ENCODE measurements at regions not wholly inside any gene's neighbourhood (a gene's known extent, or its start where the extent isn't known, plus 50 kb on each side); places are given as distances from the start of the nearest gene placed in this dataset.
"Not testable (repeated sequence)": the region's sequence is repeated elsewhere in the genome, so short reads cannot be mapped to it uniquely, and the experiment has no call there.

DNA sequence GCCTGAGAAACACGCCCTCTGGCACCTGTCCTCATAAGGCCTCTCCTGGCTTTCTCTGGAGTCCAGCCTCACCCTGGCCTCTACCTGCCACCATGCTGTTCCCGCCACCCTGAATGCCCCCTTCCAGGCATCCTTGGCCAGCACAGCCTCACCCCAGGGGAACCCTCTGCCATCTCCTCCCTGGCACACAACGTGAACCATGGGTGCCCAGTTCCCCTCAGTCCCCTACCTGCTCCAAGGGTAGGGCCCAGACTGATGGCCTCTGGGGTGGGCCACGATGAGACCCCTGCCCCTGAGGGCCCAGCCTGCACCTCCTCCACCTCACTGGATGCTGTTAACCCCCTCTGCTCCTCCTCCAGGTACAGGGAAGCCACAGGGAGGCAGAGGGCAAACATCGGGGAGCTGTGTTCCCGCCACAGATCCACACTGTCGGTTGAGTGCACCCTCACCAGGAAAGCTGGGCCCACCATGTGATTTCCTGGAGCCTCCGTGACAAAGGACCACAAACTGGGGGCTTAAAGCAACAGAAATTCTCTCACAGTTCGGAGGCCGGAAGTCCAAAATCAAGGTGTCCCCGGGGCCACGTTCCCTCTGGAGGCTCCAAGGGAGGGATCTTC is 169.6 kb downstream of the BRD1 start:
- DNase-seq: no peak

DNA sequence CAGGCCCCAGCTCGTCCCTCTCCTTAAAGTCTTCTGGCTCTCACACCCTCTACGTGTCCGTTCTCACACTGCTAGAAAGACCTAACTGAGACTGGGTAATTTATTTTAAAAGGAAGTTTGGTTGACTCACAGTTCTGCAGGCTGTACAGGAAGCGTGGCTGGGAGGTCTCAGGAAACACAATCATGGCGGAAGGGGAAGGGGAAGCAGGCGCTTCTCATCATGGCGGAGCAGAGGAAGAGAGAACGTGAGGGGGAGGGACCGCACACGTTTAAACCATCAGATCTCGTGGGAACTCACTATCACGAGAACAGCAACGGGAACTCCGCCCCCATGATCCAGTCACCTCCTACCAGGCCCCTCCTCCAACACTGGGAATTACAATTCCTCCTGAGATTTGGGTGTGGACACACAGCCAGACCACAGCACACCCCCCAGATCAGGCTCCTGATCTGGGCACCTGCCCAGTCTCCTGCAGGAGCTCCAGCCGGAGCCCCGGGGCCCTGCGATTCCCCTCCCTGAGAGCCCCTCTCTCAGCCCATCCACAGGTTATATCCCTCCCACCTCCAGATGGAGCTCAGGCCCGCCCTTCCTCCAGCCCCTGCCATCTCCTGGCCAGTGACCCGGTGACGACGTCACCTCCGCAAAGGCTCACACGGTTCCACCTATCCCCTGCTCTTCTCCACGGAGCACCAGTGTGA is 170.2 kb downstream of the BRD1 start:
- peak; percentile 59 for DNase-seq

DNA sequence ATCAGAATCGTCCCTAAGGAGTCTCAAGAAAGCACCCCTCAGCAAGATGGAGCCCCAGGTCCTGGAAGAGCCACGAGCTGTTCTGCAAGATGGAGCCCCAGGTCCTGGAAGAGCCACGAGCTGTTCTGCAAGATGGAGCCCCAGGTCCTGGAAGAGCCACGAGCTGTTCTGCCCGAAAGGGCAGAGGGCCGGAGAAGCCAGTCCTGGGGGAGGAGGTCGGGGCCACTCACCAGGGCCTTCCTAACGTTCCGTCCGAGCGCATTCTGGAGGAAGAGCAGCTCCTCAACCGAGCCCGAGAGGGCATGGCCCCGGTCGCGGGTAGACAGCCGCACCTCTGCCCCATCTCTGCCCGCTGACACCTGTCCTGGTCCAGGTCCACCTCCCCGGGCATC is 170.8 kb downstream of the BRD1 start:
- not testable (repeated sequence) for DNase-seq

DNA sequence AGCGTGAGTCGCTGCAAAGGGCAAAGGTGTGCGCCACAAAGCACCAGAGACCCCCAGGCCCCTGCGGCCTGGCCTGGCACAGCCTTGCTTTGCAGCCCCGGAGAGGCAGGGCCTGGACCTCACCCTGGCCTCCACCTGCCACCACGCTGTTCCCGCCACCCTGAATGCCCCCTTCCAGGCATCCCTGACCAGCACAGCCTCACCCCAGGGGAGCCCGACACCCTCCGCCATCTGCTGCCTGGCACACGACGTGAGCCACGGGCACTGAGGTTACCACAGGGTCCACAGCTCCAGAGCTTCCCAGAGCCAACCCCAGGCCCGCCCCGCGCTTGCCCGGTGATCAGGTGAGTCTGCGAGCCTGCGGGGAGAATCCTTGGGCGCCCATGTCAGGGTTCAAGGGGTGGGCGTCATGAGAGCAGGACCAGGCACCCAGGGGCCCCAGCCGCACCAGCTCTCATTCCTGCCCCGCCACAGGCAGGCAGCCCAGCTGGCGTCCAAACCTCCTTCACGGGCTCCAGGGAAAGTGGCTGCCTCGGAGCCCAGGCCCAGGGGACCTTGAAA is 171.3 kb downstream of the BRD1 start:
- DNase-seq: no peak

DNA sequence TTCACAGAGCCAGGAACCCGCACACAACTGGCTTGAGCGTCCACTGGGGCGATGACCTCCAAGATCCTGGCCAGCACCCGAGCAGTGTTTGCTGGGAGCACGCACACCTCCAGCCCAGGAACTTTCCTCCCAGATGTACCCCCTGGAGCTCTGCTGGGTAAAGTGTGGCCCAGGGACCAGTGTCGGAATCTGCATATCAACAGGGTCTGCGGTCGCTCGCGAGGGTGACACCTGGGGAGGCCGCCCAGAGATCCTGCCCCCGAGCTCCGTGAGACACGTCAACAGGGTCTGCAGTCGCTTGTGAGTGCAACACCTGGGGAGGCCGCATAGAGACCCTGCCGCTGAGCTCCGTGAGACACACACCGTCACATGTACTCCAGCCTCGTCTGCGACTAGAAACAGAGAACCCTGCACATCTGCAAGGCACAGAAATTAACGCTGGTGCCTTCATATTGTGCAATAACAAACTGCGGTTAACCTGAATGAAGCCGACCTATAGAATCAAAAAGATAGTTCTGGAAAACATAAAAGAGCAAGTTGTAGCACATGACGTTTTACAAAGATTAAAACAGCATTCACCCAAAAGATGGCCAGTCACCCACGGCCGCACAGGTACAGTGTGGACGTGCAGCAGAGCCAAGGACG is 172.4 kb downstream of the BRD1 start:
- no peak for DNase-seq

DNA sequence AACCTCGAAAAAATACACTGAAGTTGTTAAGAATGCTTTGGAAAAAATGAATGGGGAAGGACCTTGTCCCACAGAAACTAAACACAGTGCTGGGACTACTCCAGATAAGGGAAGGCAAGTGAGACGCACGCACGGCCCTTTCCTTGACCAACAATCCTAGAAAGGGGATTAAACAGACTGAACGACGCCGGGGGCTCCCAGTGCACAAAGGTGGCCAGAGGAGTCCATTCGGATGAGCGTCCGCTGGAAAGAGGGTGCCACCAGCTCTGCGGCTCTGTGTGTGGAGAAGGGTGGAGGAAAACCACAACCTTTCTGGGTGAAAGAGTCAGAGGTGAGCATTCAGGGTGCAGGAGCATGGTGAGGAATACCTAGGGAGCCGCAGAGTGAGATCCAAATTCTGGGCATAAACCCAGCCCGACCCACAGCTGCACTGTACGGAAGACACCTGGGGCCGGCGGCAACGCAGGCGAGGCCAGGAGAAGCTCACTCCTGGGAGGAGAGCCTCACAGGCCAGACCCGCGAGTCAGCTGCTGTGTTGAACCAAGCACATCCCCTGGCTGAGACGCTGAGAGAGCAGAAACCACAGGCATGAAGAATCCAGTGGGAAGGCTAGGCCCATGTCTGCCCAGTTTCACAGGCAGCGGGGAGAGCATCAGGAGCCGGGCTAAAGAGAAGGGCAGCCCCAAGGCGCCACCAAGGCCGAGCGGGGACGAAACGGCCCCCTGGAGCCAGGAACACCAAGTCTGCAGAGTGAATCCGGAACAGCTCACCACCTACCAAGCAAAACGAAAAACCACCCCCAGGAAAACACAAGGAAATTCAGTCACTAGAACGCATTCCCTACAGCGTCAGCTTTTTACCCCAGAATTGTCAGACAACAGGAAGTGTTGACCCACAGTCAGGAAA is 177.1 kb downstream of the BRD1 start:
- DNase-seq: no peak

DNA sequence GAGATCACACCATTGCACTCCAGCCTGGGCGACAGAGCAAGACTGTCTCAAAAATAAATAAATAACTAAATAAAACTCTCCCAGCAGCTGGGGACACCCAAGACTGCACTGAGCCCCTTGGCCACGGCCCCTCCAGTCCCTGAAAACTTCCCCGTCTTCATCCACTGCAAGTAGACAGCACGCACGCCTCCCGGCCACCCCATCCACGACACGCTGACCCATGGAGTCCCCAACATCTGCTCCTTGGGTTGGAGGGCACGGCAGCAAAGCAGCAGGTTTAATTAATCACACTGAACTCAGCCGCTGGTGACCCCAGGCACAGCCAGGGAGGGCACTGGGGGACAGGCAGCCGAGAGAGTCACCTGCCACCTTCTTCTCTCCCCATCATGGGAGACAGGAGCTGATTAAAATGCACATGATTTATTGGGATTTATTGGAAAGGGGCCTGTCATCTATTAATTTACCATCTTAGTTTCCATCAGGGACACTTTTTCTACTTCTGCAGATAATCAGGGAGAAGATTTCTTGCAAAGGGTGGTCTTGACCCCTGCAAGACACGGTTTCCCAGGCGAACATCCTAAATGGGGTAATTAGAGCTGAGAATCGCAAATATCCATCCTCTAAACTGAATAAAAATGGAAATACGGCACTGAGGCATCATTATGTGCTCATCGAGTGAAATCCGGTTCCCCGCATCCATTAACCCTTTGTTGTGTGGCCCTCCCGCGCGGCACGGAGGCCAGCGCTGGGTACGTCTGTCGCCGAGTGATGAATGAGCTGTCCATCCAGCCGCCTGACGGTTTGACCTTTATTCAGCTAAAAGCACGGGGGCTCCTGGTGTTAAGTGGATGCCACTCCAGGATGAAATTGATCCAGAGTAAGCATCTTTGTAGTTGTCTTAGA is 178.3 kb downstream of the BRD1 start:
- no peak for DNase-seq

DNA sequence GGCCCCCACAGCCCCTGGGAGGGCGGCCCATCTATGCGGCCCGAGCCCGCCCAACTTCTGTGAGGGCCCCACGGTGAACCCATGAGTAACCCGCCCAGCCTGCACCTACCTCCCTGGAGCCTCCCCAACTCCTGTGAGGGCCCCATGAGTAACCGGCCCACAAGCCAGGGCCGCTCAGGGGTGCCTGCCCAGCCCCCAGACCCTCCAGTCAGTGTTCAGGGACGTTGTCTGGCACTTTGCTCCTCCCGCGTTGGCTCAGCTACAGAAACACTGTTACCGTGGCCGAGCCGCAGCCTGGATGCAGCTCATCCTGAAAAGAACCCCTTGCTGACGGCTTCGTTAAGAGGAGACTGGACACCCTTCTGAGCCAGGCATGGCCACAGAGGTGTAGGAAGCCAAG is 179.6 kb downstream of the BRD1 start:
- DNase-seq: no peak

DNA sequence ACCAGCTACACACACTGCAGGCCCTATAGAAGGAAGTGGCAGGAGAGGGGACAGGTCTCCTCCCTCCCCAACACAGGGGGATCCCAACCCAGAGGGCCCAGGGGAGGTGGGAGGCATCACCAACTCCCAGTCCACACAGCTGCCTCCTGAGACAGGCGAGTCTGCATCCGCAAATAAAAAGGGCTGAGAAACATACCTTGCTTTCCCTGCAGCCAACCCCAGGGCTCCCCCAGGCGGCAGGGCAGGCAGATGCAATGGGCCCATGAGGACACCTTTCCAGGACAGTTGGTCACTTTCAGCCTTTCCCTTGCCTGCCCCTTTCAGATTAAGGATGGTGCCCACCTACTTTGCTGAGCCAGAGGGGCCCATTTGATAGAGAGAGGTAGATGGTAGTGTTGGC is 180.0 kb downstream of the BRD1 start:
- DNase-seq: no peak

DNA sequence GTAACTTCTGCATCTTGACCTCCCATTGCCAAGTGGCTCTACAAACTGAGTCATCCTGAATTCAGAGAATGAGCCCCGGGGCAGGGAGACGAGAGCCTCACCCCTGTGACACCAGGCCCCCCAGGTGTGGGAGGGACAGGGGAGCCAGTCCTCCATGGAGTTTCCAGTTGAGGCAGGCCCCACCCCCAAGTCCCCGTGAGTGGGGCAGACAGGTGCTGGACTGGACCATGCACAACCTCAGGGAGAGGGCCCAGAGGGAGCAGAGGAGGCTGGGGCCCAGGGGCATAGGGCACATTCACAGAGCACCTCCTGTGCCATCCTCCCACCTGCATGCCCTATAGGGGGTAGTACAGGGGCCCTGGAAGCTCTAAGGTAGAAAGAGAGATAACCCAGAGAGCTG is 180.8 kb downstream of the BRD1 start:
- DNase-seq: no peak

DNA sequence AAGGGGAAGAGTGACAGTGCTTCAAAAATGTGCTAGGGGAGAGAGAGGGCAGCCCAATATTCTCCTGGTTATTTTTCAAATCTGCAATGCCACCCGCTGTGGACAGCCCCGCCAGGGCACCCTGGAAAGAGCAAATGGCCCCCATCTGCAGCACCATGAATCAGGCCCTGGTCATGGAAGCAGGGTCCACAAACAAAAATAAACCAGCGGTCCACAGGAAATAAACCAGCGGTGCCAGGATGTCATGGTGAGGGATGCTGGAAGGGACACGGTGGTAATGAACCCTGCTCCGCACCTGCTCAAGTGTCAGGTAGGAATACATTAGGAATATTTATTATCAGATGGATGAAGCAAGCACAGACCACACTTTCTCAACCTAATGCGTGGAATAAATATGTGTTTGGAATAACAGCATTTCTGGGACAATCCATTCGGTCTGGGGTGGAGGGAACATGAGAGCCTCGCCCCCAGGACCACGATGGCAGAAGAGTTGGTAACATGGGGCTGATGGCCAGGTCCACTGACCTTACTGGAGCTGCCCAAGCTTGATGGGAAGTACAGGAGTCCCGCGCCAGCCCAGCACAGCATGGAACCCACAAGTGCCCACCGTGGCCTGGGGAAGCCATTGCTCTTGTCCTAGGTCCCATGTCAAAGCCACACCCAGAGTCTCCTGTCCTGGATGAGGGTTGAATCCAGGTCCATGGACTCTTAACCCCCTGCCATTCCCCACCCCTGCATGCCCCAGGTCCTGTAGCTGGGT is 181.7 kb downstream of the BRD1 start:
- no peak for DNase-seq

DNA sequence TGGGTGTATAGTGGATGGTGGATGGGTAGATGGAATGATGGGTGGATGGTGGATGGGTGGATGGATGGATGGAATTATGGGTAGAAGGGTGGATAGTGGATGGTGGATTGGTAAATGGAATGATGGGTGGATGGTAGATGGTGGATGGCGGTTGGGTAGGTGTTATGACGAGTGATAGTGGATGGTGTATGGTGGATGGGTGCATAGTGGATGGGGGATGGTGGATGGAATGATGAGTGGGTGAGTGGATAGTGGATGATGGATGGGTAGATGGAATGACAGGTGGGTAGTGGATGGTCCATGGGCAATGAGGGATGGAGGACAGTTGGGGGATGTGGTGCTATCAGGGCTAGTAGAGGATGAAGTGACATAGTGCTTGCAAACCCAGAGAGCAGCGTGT is 182.4 kb downstream of the BRD1 start:
- no peak for DNase-seq

DNA sequence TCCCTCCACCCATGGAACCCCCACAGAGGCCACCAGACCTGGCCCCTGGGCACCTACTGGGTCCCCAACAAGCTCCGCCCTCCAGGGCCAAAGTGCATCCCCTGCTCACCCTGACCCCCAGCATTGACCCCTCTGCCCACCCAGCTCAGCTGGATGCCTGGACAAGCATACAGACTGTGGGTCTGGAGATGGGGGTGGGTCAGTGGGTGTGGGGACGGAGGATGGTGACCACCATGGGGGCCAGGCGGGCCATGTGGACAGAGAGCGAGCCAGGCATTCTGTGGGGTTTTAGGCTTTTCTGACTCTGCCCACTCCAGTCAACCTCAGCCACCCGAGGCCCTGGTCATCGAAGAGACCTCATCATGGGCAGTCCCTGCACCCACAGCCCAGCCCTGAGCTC is 183.7 kb downstream of the BRD1 start:
- DNase-seq: no peak

DNA sequence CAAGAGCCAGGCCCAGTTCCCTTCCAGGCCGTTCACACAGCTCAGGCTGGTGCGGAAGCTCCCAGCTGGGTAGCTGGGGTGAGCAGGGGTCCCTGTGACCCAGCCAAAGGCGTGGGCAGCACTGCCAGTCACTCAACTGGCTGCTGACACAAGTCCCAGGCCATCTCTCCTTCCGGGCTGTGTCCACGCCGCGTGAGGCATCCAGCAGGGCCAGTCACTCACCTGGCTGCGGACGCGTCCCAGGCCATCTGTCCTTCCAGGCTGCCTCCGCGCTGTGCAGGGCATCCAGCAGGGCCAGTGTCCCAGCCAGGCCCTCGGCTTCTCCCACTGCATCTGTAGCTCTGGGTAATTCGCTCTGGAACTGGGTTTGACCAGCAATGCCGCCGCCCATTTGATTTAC is 184.2 kb downstream of the BRD1 start:
- DNase-seq: no peak

DNA sequence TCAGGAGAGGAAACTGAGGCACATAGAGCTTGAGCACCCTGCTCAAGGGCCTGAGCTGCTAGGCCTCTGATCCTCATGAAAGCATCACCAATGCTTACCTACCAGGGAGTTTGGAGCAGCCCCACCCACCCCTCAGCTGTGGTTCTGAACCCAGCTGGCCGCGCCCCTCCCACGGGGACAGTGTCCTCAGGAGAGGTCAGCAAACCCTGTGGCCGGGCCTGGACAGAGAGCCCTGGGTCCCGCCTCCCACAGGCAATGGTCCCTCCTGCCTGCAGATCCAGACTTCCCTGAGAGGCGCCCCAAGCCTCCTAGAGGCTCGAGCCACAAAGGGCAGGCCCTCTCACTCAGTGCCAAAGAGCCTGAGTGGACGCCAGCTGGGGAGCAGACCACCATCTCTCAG is 184.9 kb downstream of the BRD1 start:
- DNase-seq: no peak

DNA sequence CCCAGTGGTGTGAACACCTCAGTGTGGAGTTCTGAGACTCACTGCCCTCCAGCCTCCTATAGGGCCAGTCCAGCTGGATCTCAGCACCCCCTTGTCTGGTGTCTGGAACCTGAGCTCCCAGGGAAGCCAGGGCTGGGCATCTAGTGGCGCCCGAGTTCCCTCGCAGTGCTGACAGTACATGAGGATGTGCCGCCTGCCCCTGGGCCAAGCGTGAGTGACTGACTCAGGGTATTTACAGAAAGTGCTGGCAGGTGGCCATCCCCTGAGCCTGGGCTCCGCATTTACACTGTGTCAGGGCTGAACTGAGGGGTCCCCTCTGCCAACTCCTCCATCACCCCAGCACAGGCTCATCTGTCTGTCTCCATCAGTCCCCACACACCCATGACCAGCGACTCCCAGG is 185.3 kb downstream of the BRD1 start:
- no peak for DNase-seq

DNA sequence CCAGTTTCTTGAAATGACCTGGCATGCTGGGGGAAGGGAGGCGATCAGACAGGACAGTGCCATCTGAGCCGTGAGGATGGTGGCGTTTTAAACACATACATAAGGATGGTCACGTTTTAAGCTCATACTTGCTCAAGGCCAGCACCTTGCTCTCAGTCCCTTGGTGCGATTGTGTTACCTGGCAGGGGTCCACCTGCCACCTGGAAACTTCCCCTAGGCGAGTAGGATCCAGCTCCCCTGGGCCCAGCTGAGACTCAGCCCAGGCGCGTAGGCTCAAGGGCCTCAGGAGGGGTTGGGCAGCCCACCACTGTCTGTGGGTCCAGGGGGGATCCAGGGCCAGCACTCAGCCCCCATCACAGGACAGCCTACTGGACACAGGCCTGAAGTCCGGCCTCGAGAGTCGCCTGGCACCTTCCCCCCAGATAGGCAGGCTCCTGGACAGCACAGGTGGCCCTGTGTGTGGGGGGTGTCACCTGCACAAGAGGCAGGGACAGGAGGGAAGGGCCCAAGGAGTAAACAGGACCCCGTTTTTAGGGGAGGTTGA is 185.8 kb downstream of the BRD1 start:
- DNase-seq: no peak

DNA sequence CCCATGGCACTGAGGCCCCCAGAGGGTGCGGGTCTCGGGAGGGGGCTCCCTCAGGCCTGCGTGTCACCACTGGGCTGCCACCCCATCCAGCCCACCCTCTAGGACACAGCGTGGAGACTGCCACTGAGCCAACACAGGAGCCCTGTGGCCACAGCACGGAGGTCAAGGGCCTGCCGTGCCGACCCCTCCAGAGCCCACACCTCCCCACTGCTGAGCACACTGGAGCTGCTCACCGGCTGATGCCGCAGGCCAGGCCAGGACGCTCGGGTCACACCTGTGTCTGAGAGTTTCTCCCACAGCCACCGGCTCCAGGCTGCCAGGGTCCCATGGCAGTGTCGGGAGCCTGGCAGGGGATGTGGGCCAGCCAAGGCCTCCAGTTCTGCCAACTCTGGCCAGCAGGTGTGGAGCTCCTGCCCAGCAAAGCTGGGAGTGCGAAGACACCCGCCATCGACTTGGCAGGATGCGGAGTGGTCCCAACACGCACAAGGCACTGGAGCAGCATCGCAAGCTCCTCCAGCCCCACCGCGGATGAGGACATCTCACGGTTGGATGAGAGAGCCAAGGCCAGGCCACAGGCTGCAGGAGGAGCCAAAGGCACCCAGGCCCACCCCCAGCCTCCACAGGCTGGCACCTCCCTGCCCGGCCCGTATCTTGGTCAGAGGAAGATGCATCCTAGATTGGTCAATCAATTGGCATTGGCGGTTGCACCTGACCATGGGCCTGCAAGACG is 187.1 kb downstream of the BRD1 start:
- no peak for DNase-seq

DNA sequence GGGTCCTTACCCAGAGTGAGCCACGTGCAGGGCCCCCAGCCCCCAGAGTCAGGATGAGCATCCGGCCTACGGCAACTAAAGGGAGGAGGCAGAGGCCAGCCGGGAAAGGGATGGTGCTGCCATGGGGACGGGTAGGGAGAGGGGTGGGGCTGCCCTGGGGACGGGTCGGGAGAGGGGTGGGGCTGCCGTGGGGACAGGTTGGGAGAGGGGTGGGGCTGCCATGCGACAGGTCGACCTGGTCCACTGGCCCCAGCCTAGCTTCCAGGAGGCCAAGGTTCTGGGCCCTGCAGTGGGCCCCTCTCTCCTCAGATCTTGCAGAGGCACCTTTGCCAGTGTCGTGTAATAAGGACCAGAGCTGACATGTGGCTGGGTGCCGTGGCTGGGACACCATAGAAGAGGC is 187.7 kb downstream of the BRD1 start:
- no peak for DNase-seq

DNA sequence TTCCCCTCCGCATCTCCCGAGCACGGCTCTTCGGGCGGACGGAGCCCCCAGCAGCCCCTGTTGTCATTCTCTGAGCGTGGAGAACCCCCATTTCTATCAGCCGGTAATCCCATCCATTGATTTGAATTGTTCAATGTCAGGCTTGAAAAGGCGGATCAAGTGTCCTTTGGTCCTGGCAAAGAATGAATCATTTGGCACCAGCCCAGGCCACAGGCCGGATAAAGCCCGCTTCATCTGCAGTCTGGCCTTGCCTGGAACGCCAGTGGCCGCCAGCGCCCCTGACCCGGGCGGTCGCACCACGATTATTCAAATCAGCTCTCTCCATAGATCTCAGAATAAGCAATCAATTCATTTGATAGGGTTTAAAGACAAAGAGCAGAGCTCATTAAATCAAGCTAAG is 188.9 kb downstream of the BRD1 start:
- no peak for DNase-seq

Measured in activated CD4-positive, alpha-beta T cell treated with anti-CD3 and anti-CD28 coated beads for 1 hour (primary cell).